NCI-H2171 (cell line): ENCODE measurements at regions not wholly inside any gene's neighbourhood (a gene's known extent, or its start where the extent isn't known, plus 50 kb on each side); places are given as distances from the start of the nearest gene placed in this dataset.
"Not testable (repeated sequence)": the region's sequence is repeated elsewhere in the genome, so short reads cannot be mapped to it uniquely, and the experiment has no call there.

Source experiments
- DNase-seq: peaks from one replicate; lab custom pipeline; 2025; lab: John Stamatoyannopoulos, UW

DNA sequence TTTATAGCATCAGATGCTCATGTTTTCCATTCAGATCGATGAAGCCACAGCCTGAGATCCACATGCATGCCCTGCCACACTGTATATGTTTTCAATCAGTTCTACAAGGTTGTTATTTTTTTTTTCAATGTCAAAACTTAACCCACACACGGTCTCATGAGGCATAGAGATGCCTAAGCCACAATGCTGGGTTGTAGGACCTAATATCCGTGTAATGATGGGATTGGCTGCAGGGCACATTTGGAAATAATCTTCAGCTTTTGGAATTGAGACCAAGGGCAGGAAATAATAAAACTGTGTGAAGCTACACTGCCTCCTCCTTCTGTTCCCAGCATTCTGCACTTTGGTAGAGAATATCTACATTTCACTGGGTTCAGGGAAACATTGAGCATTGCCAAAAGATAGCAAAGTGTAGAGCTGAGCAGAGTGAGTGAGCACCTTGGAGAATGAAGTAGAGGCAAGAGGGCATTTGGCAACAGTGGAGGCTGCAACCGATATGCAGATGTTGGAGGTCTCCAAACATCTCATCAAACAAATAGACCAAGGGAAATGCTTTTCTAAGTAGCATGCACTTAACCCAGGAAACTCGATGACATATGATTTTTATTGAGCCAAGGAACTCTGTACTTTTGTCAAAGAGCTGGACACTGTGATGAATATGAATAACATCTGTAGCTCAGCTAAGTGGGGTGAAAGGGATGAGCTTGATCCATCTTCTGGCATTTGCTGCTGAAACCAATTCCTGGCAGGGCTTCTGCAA is 176.7 kb downstream of the LYPLAL1 start:
- no peak for DNase-seq

DNA sequence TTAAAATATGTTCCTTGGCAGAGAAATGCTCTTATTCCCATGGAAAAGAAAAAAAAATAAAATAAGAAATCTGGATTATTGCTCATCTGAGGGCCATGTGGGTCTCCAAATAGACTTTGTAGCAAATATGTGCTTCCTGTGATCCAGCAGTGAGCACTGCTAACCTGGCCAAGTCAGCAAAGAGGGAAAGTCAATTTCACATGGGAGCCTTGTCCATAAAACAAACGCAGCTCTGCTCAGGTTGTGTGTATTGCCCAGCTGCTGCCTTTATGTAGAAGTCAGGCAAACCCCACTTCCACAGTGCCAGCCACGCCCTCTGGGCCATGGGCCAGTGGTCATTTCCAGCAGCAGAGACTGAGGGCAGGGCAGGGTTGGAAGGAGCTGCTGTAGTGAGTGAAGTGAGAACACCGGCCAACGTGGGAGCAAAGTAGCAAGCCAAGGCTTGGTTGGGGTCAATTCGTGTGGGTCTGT is 174.3 kb downstream of the LYPLAL1 start:
- no peak for DNase-seq

DNA sequence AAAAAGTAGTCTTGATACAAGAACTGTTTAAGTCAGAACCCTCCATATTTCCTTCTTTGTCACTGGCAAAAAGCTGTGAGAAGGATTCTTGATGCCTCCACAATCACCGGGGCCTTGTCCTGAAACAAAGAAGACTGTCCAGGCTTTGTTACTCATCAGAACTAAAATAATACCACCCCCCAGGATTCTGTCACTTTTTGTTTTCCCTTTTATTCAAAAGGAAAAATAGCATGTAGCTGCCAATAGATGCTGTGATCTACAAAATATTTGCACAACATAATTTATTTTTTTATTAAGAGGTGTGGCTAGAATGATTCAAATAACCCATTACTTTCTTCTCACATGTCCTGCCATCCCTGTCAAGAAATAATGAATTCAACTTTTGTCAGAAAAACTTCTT is 173.7 kb downstream of the LYPLAL1 start:
- DNase-seq: no peak

DNA sequence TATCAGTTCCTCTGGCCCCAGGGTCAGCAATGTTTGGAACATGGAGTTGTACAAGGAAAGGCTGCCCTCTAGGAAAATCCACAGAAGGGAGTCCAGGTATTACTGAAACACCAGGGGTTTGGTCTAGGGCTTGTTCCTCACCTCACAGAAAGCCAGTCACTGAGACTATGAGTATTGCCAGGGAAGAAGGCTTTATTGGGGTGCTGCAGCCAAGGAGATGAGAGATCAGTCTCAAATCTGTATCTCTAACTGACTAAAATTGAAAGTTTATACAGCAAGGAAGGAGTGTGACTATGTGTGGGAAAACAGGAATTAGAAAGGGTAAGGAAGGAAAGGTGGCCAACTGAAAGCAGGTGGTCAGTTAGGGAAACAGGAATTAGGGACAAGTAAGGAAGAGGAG is 172.3 kb downstream of the LYPLAL1 start:
- DNase-seq: no peak

DNA sequence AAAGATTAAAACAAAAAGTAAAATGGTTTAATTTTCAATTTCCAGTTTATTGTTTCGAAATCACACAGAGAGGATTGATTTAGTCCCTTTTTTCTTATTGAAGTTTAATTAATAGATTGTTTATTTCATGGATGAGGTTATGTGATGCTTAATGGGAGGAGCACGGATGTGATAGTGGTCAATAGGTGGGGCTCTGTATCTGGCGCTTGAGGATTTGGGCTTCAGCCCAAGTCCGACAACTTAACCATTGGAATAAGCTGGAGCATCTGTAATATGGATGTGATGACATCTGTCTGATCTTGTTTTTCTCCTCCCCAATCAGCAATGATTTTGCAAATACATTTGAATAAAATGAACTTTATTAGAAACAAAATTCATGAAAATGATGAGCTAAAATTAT is 169.2 kb downstream of the LYPLAL1 start:
- no peak for DNase-seq

DNA sequence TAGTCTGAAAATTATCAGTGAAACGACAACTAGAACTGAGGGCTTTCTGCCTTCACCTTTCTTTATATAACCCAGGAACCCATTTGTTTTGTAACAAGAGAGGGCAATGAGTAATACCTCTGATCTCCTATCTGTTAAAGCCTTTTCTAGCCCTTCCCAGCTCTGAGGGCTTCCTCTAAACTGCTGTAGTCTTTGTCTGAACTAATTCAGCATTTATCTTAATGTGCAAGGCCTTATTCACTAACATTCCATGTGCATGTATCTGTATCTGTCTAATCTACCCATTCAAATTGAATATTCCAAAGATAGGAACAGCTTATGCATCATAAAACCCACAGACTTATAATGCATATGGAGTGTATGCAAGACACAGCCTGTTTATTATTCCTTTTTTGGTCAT is 167.1 kb downstream of the LYPLAL1 start:
- no peak for DNase-seq

DNA sequence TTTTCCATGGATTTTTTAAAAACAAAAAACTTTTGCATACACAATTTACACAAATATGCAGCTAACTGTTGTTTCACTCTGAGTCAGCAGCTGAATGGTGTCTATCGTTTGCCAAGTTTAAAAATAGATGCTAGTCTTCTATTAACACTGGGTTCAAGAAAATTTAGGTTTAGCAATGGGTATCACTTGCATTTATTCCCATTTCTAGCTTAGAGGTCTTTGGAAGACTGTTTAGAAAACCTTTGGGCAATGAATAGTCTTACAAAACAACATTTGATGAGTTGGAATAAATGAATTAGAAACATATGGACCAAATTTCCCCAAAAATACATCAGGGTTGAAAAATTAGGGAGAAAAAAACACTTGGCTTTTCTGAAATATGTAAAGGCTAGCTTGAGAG is 165.8 kb downstream of the LYPLAL1 start:
- DNase-seq: no peak

DNA sequence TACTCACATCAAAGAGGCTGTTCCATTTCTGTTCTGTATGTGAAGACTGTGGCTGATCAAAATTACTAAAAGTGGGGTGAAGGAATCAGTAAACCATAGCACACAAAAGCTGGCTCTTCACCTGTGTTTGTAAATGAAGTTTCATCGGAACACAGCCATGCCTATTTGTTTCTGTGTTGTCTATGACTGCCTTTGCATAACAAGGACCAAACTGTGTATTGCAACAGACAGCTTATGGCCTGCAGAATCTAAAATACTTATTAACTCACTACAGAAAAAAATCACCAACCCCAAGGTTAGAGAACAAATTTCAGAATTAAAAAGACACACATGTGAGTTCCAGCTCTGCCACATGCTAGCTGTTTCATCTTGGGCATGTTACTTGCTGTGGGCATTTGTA is 163.9 kb downstream of the LYPLAL1 start:
- DNase-seq: no peak

DNA sequence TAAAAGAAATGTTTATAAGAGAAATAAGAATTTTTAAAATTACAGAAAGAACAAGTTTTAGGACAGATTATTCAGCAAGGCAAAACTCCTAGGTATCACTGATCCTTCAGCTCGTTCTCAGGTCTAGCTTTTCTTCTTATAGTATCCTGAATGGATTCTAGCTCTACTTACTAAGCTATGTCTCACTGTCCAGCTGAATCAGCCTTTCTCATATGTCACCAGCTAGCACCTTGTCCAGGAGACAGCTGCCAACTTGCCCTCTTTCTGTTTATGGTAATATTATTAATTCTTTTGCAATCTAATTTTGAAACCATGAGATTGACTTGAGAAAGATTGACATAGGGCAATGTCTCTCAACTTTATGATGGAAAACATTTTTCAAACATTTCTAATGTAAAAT is 159.9 kb downstream of the LYPLAL1 start:
- DNase-seq: no peak

DNA sequence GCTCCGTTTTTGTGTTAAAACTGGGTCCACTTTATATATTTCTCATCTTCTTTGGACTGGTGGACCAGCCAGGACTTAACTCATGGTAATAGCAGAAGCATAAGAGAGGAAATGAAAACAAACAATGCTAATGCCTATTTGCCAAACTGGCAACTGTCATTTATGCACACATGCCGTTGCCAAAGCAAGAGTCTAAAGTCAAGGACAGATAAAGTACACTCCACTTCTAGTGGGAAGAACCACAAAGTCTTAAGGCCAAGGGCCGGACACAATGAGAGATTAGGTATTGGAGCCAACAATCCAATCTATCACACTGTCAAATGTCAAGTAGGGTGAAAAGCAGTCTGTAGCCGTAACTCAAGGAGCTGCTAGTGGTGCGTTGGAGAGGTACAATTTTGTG is 157.7 kb downstream of the LYPLAL1 start:
- DNase-seq: no peak

DNA sequence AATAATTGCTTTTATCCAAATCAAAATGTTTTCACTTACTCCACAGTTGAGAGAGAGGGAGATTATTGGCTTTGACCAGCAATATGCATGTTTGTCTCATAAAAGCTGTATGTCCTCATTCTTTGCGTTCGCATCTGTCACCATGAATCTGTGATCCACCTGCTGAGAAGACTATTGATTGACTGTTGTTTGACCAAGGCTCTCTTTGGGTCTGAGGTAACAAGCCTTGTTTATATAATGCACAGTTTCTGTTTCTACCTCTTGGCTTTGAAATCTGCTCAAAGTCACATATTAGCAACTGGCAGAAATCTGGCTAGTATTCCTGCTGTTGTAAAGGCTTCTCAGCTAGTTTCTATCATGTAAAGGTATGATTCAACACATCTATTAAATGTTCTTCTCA is 157.0 kb downstream of the LYPLAL1 start:
- no peak for DNase-seq

DNA sequence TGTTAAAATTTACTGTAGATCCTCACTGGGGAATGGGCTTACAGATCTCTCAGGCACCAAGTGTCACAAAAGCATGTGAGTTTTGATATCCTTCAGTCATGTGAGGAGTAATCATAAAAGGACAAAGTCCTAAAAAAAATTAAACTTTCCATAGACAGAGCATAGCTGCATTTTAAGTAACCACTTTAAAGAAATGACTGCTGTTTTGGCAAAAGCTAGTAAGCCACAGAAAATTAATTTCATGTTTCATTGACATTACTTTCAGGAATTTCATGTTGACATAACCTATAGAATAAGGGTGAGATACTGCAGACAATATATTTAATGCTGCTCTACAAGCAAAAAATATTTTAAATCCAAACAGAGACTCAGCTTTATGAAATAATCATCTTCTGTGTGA is 156.3 kb downstream of the LYPLAL1 start:
- DNase-seq: no peak

DNA sequence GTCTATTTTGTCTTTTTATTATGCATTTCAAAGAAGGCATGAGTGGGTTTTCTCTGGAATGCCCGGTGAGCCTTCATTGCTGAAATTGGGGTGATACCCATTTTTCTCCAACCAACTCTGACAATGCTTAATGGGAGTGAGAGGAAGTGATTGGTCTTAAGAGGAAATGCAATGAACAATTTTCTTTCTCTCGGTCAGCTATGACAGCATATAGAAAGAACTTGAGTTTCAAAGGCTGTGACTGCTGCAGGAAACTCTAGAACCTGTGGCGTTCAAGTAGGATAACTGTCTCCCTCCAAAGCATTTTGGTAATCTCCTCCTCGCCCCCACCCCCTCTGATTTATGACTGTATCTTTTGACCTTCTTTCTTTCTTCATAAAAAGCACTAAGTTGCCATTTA is 155.9 kb downstream of the LYPLAL1 start:
- DNase-seq: no peak

DNA sequence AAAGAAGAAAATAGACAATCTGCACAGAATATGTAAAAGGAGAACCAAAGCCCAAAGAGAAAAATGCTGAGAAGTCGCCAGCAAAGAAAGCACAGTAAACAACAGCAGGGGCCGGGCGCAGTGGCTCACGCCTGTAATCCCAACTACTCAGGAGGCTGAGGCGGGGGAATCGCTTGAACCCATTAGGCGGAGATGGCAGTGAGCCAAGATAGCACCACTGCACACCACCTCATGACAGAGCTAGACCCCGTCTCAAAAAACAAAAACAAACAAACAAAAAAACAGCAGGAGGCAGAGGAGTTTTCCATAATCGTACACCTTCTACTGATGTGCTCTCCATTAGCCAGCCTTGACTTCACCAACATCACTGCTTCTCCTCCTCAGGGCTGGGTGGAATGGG is 153.2 kb downstream of the LYPLAL1 start:
- DNase-seq: no peak

DNA sequence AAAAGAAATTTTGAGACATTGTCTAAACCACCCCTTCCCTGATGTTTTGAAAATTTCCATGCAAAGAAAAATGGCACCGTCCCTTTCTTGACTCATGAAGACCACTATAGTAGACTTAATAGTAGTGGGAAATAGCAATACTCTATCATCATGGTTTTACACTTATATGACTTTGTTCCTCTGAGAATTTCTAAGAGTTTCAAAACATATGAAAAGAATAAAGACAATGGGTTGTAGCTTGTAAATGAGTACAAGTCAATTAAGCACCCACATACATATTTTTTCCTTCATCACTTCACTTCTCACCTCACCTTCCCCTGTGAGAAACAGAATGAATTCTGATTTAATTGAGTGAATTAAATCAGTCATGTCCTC is 151.7 kb downstream of the LYPLAL1 start:
- no peak for DNase-seq

DNA sequence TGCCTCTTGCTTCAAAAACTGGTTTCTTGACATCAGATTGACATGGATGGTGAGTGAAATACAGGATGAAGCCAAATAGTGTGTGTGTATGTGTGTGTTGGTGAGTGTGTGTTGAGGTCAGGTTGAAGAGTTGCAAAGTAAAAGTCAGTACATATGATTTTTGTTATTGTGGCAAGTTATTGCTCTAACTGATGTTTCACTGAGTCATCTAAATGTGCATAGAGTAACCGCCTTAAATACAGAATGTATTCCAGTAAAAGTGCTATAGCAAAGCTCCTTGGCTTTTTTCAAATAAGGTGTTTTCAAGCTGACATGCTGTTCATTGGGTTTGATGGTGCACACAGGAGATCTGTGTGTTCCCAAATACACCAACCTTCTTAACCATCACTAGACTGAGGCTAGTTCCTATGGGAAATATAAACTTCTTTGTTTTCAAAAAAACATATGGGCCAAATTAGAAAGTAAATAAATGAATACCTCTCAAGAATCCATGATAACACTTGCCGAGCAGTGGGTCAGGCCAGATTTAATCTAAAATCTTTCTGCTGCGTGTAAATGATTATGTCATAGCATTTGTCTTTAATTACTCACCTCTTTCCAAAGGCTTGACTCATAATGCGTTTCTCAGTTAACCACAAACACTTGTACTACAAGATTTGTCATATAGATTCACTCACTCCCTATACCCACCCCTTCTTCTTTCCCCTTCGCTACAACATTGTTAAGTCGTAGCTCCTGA is 151.1 kb downstream of the LYPLAL1 start:
- DNase-seq: no peak

DNA sequence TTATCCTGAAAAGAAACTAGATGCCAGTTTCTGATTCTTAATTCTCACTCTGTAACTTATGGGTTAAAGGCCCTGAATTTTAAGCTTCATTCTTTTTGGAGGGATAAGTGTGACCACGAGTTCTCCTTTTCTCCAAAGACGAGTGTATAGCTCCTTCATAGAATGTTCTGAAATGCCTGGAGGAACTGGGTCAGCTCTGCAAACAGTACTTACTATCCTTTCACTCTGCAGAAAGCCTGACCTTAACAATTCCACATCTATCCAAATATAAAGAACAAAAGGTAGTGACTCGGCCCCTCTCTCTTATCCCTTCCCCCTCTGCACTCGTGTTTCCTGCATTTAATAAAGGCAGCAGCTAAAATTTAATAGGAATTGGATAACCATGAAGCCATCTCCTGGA is 150.5 kb downstream of the LYPLAL1 start:
- DNase-seq: no peak

DNA sequence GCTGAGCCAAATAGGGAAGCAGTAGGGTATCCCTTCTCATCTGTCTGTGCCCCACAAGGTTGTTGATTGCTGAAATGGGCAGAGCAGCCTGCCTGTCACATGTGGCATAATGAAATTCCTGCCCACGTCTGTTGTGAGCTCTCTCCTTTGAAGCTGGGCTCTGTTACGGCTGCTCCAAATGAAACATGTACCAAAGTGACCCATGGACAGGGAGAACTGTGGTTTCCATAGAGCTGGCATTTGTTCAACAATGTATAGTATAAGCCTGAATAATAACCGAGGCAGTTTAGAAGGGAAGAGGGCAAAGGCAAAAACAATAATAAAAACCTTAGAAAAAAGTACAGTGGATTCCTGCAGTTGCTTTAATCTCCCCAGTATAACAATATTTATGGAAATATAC is 149.7 kb downstream of the LYPLAL1 start:
- DNase-seq: no peak

DNA sequence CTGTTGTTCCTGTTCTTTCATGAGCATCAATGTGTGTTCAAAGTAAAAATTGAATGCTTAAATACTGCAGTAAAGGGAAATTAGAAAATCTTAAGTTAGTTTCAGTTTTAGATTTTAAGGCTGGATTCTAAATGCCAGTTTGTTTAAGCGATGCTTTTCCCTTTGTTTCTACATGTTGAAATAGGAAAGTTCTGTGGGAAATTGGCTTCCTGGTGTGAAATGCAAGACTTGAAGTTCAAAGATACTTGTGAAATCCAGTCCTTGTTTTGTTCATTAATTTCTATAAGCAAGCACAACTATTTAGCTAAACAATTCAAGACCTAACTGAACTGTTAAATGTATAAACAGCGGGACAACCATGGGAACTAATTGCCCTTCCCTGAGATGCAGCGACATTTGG is 149.1 kb downstream of the LYPLAL1 start:
- no peak for DNase-seq

DNA sequence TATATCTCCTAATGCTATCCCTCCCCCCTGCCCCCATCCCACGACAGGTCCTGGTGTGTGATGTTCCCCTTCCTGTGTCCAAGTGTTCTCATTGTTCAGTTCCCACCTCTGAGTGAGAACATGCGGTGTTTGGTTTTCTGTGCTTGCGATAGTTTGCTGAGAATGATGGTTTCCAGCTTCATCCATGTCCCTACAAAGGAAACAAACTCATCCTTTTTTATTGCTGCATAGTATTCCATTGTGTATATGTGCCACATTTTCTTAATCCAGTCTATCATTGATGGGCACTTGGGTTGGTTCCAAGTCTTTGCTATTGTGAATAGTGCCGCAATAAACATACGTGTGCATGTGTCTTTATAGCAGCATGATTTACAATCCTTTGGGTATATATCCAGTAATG is 146.9 kb downstream of the LYPLAL1 start:
- DNase-seq: not testable (repeated sequence)

DNA sequence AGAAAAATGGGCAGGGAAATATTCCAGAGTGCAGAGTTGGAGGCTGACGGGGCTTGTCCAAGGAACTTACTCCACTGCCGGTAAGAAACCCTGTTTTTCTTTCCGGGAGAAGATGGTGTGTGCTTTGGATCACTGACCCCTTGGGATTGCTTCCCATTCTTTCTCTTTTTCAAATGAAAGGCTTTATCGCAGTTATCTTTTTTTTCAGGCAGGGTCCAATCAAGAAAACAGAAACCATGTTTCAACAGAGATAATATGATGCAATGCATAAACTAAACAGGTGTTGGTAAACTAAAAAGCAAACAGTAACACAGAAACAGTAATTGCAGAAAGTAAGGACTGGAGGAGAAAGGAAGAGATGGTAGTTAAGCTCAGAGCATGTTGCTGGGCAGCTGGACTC is 145.1 kb downstream of the LYPLAL1 start:
- DNase-seq: no peak

DNA sequence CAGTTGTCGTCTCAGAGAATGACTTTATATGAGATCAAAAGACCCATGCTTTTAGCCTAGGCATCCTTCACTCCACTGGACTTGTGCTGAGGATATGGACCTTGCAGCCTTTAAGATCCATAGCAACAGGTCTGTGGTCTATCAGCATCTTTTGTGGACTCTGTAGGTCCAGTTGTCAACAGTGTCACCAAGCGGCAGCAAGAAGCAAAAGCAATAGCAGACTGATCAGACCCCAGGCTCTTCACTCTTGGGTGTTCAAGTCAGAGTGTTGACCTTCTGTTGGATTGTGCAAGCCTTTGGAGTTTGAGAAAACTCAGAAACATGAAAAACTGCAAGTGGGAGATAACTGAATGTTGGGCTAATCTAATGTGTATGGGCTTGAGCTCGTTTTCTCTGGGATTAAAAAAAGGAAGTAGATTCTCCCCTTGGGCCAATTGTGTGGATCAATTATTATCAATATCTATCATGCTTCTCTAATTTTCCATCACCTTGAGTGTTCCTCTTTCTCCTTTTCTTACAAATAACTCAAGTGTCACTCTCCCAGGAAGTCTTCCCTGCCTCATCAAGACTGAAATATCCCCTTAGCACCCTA is 144.2 kb downstream of the LYPLAL1 start:
- DNase-seq: no peak

DNA sequence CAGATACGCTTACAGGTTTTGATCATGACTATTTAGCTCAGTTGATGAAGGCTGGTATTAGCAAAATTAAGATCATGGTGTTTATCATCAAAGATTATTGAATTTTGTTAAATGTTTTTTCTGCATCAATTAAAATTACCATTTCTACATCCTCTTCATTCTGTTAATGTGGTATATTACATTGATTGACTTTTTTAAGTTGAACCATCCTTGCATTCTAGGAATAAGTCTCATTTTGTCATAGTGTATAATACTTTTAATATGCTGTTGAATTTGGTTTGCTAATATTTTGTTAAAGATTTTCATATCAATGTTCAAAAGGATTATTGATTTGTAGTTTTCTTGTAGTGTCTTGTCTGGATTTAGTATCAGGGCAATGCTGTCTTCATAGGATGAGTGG is 142.4 kb downstream of the LYPLAL1 start:
- DNase-seq: no peak
